HG03135 (cell line): ENCODE measurements at regions not wholly inside any gene's neighbourhood (a gene's known extent, or its start where the extent isn't known, plus 50 kb on each side); places are given as distances from the start of the nearest gene placed in this dataset.
"Not testable (repeated sequence)": the region's sequence is repeated elsewhere in the genome, so short reads cannot be mapped to it uniquely, and the experiment has no call there.

ENCODE experiments used
- ATAC-seq: cut with Tn5 transposase; IDR thresholded peaks from one replicate; pipeline ENCODE4 v1.9.1; 2021; ENCODE audit warnings: mild to moderate bottlenecking, moderate library complexity; ENCODE audit not compliant: unreplicated experiment

DNA sequence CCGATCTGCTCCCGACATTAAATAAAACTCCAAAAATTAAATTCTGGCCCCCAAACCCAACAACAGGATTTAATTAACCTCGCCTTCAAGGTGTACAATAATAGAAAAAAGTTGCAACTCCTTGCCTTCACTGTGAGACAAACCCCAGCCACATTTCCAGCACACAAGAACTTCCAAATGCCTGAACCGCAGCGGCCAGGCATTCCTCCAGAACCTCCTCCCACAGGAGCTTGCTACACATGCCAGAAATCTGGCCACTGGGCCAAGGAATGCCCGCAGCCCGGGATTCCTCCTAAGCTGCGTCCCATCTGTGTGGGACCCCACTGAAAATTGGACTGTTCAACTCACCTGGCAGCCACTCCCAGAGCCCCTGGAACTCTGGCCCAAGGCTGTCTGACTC lies 88.2 kb upstream of the TRIB2 start:
- ATAC-seq: not testable (repeated sequence)

DNA sequence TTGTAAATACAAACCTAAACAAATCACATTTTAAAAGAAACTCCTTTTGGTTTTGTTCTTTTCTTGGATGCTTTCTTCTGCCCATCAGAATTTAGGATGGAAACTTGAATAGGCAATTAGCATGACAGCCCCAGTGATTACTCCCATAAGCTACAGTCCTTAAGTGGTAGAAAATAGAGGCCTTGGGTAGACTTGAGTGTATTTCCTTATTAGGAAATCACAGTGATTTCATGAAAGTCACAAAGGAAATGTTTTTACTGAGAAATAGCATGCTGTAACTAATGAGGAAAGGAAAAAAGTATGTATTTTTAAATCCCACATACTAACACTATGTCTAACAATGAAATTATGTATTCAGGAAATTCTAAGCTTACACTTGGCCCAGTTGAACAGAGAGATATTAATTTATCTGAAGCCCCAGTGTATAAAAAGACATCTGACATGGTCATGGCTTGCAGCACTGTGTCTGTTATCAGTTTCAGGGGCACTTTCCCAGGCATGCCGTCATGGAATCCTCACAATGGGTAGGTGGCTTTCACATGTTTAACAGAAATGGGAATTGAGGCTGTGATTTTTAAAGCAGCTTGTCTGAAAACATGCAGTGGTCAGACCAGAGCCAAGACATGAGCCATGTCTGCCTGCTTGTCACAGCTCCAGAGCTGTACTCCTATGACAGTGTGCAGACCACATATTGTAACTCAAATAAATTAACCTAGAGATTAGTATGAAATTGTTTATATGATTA lies 79.7 kb upstream of the TRIB2 start:
- ATAC-seq: no peak

DNA sequence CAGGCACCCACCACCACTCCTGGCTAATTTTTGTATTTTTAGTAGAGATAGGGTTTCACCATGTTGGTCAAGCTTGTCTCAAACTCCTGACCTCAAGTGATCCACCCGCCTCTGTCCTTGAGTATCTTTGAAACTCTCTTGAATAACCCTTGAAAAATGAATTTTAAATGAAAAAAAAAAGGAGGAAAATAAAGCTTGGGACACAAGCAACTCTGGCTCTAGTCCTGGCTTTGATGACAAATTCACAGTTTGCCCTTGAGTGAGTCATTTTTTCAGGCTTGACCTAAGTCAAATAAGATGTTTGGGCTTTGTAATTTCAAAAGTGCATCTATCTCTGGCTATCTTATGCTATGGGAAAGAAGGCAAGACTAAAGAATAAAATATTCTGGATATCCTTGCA lies 79.0 kb upstream of the TRIB2 start:
- ATAC-seq: no peak

DNA sequence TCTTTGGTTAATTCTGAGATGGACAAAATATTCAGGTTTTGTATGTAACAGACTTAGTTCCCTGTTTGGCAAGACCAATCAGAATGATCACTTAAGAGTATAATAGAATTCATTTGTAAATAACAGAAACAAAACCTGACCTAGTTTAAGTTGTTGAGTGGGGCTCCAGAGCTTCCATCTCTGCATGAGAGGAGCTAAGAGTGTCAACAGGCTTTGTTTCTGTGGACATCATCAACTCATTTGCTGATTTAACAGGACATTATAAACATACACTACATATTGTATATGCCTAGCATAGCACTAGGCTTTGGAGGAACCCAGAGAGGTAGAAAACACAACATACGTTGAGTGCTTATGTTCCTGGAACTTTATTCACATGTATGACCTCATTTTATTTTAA lies 75.3 kb upstream of the TRIB2 start:
- no peak for ATAC-seq

DNA sequence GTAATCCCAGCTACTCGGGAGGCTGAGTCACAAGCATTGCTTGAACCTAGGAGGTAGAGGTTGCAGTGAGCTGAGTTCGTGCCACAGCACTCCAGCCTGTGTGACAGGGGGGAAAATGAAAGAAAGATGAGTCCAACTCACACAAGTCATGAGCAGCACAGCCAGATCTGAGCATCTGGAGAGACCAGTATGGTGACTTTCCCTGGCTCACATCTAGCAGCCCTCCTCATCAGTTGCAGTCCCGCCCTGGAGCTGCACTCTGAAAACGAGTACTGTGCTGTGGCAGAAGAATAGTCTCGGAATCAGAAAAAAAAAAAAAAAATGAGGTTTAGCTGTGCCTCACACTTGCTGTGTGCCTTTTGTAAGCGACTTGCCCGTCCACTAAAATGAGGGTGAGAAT lies 74.4 kb upstream of the TRIB2 start:
- ATAC-seq: no peak

DNA sequence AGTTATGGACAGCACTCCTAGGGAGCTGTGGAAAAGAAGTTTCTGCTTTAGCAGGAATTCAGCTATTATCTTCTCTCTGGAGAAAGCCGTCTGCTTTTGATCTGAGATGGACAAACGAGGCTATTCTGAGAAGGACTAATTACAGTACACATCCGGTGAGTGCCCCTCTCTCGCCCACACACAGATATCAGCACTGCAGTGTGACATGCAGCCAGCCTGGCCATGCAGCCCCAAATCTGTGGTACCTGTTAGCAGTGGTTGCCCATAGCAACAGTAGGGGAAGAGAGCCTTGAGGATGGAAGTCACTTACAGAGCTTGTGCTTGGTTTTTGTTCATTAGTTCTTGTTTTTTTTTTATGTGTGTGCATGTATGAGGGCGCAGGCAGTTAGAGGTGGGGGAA lies 73.9 kb upstream of the TRIB2 start:
- no peak for ATAC-seq

DNA sequence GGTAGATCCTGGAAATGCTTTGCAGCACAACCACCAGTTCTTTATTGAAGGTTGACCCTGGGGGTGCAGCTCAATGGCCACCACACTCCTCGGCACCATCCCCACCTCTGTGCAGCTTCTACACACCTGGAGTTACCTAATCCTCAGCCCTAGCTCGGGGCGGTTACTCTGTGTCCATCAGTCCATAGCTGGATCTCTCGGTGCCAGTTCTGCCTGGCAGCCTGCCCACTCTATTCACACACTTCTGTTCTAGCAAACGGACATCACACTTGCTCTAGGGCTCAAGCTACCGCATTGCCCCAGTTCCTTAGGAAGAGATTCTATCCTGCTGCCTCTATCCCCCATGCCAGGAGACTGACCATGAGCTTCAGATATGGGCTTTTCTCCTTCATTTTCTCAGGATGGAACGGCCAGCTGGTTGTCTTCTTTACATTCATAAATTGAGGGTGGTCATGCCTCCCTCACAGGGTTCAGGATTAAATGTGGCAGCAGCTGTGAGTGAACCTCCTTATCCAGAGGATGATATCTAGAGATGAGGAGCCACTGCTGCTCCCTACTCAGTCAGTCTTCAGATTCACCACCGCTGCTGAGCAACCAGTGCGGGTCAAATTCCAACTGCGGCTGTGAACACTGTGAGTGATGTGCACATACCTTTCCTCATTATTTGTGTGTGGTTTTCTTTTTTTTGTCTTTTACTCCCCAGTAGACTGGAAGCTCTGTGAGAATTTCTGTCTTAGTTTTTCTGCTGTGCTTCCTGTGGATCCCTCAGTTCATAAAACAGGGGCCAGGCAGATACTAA lies 66.9 kb upstream of the TRIB2 start:
- no peak for ATAC-seq

DNA sequence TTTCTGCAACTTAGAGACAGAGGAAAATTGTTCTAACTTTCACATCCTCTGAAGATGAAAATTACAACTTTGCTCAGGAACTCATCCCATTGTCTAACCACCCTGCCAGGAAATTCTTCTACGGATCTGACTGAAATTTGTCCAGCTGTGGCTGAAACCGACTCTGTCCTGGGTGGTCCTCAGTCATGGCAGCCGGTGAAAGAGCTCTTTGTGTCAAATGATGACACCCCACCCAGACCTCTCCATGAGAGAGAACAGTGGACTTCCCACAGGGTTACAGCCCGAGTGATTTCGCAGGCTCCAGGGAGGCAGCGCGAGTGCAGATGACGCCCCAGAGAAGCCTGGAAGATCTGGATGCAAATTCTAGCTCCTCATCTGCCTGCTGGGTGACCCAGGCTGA lies 65.1 kb upstream of the TRIB2 start:
- no peak for ATAC-seq

DNA sequence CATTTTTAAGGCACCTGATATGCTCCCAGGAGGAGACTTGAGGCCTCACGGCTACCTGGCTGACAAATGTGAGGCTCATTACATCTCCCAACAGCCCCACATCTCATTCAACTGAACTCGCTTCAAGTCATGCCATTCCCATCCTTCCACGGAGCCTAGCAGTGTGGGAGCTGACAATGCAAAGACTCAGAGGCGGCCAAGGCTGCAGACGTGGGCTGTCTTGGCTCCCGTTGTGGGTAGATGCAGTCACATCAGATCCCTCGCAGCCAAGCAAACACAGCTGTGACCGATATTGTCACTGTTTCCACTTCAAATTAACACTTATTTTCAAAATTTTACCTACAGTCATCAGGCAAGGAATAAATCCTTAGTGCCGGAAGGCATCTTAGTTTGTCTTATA lies 64.0 kb upstream of the TRIB2 start:
- ATAC-seq: no peak

DNA sequence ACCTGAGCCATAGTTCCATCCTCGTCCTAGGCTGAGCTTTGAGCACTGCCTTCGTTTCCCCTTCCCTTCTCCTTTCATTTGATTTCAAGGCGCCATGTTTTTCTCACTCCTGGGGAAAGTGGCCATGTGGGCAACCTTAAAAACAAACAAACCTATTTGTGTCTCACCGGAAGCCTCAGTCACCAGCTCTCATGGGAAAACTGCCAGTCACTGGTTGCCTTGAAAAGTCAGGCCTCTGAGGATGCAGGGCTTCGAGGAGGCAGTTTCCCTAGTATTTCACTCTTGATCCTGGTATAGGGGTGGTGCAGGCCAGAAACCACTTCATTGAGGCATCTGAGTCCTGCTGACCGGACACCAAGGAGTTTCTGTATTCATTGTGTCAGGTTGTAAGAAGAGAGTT lies 59.2 kb upstream of the TRIB2 start:
- ATAC-seq: no peak

DNA sequence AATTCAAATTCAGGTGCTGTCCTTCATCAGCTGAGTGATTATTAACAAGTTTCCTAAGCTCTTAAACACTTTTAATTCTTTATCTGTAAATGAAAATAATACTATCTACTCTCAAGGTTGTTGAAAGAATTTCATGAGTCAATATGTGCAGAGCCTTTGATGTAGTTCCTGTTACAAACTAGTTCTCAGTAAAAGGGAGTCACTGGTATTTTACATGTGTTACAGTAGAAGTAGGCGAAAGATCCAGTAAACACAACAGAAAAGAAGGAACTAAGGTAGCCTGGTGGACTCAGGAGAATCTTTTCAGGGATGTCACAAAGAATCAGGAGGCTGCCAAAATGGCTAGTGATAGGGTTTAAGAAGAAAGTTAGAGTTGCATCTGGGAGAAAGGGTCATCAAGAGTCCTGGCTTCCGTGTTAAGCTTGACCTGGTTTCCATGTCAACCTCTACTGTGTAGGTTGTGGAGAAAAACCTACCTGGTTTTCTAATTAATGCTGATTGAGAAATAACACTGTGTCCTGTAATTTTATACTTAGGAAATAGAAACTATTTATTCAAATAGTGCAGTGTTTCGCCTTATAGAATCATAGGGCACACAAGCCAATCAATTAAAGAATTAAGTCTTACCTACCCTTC lies 58.3 kb upstream of the TRIB2 start:
- no peak for ATAC-seq

DNA sequence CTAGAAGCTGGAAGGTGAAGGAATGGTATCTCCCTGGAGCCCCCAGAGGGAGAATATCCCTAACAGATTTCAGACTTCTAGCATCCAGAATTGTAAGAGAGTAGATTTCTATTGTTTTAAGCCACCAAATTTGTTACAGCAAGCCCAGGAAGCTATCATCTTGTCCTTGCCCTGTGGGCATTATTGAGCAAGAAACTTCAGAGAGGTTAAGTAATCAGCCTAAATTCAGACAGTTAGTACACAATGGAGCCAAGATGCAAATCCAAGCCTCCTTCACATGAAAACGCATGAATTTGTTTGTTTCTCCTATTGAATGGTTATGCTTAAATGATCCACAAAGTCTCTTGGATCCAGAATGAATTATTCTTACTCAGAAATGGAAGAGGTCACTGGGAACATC lies 55.2 kb upstream of the TRIB2 start:
- no peak for ATAC-seq

DNA sequence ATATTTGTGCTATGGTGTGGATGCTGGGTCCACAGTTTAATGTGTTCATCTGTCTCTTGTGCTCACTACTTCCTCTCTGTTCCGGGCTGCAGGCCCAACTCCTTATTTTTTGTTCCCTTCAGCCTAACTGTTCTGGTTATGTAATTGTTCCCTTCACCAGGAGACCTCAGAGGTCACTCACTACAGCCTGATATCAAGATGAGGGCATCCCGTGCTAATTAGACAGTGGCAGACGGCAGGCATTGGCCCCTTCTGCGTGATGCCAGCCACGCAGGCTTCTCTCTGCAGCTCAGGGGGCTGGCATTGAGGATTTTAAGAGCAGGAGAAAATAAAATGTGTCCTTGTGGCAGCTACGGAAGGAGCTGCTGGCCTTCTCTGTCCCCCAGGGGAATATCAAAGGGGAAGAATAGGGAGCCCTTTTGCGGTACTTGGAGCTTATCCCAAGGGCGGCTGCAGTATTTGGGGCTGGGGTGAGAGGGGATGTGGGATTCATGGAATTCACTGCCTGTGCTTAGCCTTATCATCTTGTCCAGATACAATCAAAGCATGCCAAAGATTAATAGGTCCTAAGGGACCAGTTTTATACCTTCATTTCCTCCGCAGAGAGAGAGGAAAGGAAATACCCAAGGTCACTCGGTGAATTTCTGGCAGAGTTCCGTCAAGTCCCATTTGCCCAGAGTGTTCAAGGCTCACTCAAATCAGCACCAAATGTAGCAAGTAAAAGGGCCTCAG lies 53.3 kb upstream of the TRIB2 start:
- no peak for ATAC-seq

DNA sequence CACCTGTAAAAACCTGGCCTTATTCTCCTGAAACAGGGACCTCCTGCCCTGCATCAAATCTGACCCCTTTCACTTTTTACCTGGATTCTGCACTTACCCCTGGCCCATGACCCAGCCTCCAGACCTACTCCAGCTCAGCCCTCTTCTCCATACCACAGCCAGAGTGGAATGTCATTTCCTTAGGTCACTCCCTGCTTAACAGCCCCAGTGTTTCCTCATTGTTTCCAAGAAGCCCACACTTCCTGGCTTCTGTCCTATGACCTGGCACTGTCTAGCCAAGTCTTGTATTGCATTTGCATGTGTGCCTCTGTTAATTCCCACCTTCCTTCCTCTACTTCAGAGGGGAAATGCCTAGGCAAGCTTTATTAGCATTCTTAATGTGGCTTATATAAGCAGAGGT lies 51.4 kb upstream of the TRIB2 start:
- ATAC-seq: no peak

DNA sequence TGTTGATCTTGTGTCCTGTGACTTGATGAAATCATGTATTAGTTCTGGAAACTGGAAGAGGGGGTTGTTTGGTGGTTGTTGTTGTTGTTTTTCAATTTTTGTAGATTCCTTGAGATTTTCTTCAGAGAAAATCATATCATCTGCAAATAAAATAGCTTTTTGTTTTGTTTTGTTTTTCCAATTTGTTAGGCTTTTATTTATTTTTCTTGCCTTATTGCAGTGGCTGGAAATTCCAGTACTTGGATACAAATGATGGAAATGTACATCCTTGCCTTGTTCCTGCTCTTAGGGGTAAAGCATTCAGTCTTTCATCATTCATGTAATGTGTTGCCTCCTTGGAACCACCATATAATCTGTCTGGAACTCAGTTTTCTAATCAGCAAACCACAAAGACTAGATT lies 50.3 kb upstream of the TRIB2 start:
- no peak for ATAC-seq
